Activated CD4-positive, CD25-positive, alpha-beta regulatory T cell (primary cell): ENCODE measurements at regions not wholly inside any gene's neighbourhood (a gene's known extent, or its start where the extent isn't known, plus 50 kb on each side); places are given as distances from the start of the nearest gene placed in this dataset.
"Not testable (repeated sequence)": the region's sequence is repeated elsewhere in the genome, so short reads cannot be mapped to it uniquely, and the experiment has no call there.

ENCODE experiments used
- DNase-seq, 4 experiments: peaks; one replicate each; lab custom pipeline; 2025; lab: John Stamatoyannopoulos, UW

DNA sequence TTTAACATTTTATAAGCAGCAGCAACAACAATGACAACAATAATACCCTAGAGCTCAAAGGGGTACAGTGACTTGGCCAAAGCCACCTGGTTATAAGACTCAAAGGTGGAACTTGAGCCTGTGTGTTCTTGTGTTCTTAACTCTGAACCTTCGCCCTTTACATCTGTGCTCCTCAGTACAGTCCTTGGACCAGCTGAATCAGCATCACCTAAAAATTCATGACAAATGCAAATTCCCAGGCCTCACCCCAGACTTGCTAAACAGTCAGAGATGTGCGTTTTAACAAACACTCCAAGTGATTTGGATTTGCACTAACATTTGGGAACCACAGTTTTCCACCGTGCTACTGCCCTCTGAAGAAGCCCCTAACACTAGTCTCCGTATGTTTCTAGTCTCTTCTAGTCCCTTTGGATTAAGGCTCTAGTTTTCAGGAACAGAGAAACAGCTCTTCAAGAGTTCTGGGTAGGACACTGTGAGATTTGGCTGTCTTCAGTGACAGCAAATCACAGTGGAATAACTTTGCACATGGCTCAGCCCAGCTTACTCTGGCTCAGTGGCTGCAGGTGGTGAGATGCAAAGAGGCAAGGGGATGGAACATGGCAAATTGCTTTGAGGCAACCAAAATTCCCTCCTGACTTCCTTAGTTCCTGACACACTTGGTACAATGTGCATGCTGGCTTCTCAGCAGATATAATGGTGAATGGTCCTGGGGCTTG, 151.0 kb upstream of the CDH11 start:
- no peak for DNase-seq

DNA sequence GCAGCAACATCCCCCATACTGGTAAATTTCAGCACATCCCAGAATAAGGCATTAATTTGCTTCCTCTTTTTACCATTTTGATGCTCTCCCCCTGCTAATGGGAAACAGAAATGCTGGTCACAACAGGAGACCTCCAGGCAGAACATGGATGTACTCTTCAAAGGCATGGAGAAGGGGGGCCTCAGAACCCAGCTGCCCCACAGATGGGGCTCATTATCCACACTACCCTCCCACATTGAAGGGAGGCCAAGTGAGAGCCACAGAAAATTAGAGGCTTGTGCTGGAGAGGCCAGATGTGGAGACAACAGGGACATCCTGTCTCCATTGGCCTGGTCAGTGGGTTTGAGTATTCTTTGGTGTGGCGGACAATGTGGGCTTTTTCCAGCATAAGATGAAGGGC, 150.1 kb upstream of the CDH11 start:
- no peak for DNase-seq

DNA sequence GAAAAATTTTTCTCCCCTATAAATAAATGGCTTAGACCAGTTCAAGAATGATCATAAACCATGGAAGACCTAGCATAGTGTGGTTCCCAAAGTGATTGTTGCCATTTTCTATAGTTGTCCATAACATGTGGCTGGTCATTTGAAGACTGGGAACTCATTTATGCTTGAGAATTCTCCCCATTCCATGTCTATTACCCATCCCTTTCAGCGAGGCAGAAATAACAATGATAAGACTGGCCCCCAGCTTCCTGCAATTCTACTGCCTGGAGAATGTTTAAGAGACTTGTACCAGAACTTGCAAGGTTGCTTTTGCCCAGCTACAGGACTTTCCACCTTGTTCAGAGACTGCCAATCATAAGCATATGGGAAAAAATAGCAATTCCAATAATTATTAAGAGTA, 146.5 kb upstream of the CDH11 start:
- no peak for DNase-seq

DNA sequence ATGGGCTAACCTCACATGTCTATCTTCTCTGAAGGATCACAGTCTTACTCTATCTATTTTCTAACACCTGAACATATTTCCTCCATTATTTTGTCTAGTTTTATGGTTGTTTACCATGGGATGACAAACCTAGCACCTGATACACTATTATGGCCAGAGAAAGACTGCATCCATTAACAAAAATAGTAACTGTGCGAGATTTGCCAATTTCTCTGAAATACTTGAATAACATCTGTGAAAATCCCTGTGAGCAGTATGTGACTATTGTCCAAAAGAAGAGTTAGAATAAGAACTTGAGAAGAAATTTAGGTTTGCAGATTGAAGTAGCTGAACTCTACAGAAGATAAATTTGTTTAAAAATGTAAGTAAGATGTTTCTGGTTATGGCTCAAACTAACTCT, 142.0 kb upstream of the CDH11 start:
- DNase-seq = no peak

GRCh38 chr16:65260746-65261145, 138.9 kb upstream of the CDH11 start:
- no peak for DNase-seq

DNA sequence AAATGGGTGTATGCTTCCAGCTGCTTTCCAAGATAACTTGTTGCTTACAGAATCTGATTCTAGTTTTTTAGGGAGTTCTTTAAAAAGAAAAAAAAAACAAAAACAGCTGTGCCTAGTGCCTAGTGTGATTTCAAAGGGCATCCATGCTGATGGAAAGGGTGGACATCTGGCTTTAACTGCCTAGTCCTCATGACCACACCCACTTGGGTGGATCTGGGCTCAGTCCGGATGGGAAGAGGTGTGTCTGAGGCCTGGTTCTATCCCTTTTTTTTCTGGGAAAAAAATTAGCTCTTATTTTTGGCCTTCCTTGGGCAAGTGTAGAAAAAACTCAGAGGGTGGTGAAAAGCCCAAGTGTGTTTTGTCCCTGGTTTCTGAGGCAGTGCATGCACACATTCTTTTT, 132.3 kb upstream of the CDH11 start:
- no peak for DNase-seq

GRCh38 chr16:65249768-65250167, 127.9 kb upstream of the CDH11 start:
- DNase-seq = no peak

GRCh38 chr16:65244787-65245186, 122.9 kb upstream of the CDH11 start:
- no peak for DNase-seq

DNA sequence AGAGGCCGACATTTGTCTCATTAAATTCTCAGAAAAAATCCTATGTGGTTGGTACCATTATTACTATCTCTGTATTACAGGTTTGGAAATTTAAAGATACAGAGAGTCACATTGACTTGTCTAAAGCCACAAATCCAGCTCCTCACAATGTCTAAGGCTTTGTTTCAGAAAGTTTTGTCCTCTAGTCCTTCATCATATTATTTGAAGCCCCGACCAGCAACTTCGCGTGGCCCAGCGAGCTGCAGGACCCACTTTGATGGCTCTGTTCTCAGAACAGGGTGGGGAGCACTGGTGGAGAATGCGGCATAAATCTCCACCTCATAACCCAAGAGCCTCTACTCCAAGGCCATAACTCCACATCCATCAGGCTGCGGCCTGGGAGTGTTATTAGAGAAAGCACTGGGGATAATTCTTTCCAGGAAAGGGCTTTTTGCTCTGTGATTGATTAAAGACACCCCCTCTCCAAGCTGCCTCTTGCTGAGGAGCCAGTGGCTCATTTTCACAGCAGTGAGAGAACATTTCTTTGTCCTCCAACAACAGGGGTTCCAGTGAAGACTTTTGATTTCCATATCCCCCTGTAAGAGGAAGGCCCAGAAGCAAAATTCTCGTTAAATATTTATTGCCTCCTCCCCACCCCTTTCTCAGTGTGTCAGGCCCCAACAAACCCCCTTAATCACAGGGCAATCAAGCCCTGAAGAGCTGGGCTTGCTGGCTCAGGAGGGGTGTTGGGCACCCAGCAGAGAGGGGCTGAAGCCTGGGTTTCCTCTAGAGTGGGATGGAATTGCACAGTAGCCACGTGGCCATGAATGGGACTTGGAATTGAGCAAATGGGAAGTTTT, 113.7 kb upstream of the CDH11 start:
- no peak for DNase-seq

- DNase-seq = not testable (repeated sequence)
Measured at GRCh38 chr16:65234721-65235320, 113.0 kb upstream of the CDH11 start.

DNA sequence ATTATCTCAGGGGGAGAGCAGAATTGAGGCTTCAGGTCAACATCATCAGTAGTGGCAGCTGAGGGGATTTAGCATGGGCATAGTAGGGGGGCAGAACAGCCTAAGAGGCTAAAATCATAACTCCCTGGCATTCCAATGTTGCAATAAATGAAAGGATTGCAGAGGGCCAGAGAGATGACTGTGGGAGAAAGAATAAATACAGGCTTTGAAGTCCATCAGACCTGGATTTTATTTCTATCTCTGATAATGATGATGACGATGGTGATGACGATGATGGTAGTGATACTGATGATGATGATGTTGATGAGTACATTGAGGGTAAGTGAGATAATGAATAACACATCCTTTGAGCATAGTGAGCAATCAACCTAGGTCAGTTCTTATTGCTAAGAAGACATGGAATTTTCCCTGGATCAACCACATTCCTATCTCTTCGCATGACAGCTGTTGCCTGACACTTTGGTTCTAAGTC, 107.4 kb upstream of the CDH11 start:
- DNase-seq = no peak

- DNase-seq = no peak
Measured at GRCh38 chr16:65227150-65227835, 105.4 kb upstream of the CDH11 start.

DNA sequence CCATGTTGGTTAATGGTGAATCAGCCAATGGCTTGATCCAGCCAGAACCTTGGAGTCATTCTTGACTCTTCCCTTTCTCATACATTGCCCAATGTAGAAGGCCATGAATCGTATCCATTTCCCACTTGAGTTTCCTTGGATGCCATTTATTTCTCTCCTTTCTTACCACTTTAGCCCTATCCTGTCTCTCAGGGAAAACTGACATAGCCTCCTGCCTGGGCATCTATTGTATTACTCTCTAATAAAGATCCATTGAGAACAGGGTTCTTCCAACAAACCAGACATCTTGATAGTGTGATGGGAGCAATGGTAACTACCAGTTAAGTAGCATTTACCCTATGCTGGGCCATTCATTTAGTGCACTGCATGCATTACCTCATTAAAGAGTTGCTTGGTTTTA, 104.2 kb upstream of the CDH11 start:
- DNase-seq = no peak

DNA sequence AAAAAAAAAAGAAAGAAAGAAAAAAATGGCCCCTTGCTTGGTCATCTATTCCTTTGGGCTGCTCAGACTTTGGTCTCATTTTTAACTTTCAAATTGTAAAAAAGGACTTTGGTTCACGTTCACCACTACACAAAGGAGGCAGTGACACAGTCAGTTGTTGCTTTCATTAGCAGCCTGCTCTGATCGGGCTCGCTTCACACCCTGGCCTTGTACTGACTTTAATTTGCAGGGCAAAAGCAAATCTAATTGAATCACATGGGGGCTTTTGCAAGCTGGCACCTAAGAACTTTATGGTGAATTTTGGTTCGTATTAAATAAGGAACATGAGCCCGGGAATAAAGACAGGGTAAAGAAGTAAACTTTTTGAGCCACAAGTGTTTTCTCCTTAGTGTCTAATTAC, 103.6 kb upstream of the CDH11 start:
- DNase-seq = no peak

DNA sequence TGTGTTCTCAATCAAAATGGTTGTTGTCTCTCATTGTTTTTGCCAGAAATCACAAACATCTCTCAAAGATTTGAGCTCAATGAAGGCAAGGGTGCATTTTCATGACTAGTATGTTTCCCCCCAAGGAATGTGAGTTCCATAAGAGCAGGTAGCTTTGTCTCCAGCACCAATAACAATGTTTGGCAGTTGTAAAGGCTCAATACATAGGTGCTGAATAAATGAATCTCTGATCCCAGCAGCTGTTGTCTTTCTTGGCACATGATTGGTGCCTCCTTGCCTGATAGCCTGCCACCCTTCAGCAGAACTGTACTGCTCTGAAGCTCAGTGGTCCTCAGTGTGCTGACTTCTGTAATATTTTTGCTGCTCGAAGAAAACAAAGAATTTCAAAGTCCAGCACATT, 103.1 kb upstream of the CDH11 start:
- DNase-seq = no peak

DNA sequence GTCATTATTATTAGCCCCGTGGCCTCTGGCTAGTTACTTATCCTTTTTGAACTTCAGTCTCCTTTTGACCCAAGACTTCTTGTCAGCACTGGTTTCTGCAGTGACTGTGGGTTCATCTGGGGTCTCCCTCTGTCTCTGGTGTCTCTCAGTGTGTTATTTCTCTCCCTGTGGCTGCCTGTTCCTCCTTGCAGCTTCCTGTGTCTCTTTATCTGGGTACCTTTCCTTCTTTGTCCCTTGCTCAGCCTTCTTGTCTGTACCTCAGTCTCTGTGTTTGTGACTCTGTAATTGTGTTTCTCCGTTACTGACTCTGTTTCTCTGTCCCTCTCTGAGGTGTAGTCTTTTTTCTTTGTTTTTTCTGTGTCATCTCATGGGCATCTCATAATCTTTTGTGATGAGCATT, 102.6 kb upstream of the CDH11 start:
- no peak for DNase-seq

DNA sequence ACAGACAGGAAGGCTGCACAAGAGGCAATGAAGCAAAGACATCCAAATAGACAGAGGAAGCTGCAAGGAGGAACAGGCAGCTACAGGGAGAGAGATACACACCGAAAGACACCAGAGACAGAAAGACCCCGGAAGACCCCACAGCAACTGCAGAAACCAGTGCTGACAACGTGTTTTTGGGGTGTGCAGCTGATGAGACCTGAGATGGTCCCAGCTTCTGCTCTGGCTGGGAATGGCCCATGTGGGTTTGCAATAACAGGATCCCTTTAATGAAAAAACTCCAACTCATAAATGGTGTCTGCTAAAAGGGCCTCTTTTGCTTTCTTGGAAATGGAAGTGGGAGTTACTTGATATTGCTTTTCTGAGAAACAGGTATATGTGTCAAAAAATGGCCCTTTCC, 101.5 kb upstream of the CDH11 start:
- no peak for DNase-seq

DNA sequence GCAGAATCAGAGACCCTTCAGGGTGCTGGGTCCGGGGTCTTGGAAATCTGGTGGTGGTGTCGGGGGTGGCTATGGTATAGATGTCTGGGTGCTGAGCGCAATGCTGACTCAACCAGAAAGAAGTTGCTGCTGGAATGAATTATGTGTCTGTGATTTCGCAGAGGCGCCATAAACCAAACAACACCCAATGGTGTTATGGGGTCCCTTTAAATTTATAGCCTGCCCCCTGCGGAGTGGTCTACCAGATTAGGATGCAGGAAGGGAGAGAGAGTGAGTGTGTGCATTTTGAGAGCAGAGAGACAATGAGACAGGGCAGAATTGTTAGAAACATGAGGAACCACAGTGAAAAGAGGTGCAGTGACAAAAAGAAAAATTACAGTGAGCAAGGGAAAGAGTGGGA, 100.7 kb upstream of the CDH11 start:
- DNase-seq = no peak

DNA sequence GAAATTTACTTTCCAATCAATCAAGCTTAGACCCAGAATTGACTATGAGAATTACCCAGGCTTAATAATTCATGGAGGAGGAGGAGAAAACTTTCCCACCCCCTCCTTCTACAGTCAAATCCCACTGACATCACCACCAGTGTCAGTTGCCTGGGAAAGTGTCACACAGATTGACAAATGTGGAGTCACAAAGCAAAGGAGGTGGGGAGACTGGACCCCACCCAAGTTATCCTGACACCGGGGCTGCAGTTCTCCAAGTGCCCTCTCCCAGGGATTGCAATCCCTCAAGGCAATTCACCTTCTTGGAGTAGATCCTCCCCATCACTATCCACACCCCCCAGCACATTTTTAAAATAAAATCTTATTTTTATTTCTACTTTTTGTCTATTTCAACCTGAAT, 100.2 kb upstream of the CDH11 start:
- no peak for DNase-seq

DNA sequence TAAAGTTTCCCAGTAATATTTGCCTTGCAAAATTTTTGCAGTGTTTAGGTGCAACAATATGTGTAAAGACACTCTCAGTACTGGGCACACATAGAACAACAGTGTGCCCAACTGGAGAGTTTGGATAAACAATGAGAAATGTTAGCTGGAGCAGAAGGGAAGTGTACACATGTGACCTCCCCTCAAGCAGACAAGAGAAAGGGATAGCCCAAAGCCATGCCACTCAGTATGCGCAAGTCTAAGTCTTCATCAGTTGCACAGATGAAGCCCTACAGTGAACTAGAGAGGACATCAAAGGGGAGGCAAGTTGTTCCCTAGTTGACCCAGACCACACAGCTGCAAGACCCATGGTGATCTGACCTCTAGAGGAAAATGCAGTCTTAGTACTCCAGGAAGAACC, 97.9 kb upstream of the CDH11 start:
- DNase-seq = no peak

GRCh38 chr16:65218348-65218747, 96.5 kb upstream of the CDH11 start:
- DNase-seq = no peak

GRCh38 chr16:65213866-65214595, 92.2 kb upstream of the CDH11 start:
- no peak for DNase-seq
